NB4 (cell line): ENCODE measurements at regions not wholly inside any gene's neighbourhood (a gene's known extent, or its start where the extent isn't known, plus 50 kb on each side); places are given as distances from the start of the nearest gene placed in this dataset.
"Not testable (repeated sequence)": the region's sequence is repeated elsewhere in the genome, so short reads cannot be mapped to it uniquely, and the experiment has no call there.

Experiments
- DNase-seq: peaks from one replicate; pipeline ENCODE4 v3.0.0; 2010; ENCODE audit warnings: low read depth
- H3K4me3 ChIP-seq: one replicate; pipeline ENCODE4 v1.5.1; 2011; ENCODE audit warnings: mild to moderate bottlenecking, low read depth, low read length, moderate library complexity
- MYC ChIP-seq: IDR thresholded peaks from 2 replicates; pipeline ENCODE4 v1.6.1; 2011; ENCODE audit warnings: low read depth, low read length
- POLR2A ChIP-seq: IDR thresholded peaks from 2 replicates; pipeline ENCODE4 v1.6.1; 2011; ENCODE audit warnings: mild to moderate bottlenecking; ENCODE audit not compliant: insufficient read length; ENCODE audit errors: extremely low read depth
- TF ChIP-seq, protein P1 (sequence below): IDR thresholded peaks from 2 replicates; pipeline ENCODE4 v1.6.1; 2011; ENCODE audit warnings: low read depth, low read length
- TF ChIP-seq, protein P2 (sequence below): IDR thresholded peaks from one replicate; pipeline ENCODE4 v1.5.1; 2012; ENCODE audit warnings: low read depth, low read length

DNA sequence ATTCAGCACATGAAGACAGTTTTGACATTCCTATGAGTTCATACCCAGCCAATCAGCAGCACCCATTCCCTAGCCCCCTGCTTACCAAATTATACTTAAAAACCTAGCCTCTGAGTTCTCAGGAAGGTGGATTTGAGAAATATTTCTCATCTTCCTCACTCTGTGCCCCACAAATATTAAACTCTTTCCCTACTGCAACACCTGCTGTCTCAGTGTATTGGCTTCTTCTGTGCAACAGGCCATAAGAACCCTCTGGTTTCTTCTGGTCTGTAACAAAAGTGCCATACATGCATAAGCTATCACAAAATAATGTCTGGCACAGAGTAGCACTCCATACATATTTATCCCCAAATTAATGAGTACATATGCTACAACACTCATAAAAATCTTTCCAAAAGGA lies 387.4 kb upstream of the CAMK1G start:
- no peak for TF ChIP-seq MYC
- TF ChIP-seq, protein P1, sequence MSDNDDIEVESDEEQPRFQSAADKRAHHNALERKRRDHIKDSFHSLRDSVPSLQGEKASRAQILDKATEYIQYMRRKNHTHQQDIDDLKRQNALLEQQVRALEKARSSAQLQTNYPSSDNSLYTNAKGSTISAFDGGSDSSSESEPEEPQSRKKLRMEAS = no peak
- TF ChIP-seq, protein P2, sequence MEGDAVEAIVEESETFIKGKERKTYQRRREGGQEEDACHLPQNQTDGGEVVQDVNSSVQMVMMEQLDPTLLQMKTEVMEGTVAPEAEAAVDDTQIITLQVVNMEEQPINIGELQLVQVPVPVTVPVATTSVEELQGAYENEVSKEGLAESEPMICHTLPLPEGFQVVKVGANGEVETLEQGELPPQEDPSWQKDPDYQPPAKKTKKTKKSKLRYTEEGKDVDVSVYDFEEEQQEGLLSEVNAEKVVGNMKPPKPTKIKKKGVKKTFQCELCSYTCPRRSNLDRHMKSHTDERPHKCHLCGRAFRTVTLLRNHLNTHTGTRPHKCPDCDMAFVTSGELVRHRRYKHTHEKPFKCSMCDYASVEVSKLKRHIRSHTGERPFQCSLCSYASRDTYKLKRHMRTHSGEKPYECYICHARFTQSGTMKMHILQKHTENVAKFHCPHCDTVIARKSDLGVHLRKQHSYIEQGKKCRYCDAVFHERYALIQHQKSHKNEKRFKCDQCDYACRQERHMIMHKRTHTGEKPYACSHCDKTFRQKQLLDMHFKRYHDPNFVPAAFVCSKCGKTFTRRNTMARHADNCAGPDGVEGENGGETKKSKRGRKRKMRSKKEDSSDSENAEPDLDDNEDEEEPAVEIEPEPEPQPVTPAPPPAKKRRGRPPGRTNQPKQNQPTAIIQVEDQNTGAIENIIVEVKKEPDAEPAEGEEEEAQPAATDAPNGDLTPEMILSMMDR = no peak
- no peak for TF ChIP-seq POLR2A
- no peak overlapping the region for H3K4me3 ChIP-seq
- no peak for DNase-seq

DNA sequence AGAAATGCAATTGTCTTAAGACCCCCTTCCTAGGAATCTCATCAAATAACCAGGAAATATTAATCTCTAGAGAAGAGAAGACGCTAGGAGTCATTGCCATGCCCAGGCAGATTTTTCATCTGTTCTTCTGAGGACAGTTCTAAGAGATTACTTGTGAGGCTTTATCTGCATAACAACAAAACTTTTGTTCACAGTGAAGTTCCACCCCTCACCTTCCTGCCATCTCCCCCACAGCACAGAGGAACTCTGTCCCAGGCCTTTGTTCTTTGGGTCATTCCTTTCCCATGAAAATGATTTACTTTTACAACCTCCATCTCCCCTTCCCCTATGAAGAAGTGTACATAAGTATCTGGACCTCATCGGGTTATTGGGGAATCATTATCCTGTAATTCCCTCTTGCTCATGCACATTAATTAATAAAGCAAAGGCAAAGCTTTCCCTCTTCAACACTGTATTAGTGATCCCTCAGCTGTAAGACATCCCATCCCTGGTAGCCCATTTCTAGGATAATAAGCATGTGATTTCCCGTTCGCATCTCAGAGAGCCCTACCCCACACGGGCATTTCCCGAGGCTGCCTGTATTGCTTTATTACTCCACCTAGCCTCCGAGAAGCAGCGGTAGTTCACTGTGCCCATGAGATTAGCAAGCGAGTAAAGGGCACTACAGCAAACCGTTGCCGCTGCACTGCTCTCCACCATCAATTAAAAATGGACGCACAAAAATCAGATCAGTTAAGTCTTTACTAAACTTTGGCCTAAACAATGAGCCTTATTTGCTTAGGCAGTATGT lies 384.4 kb upstream of the CAMK1G start:
- H3K4me3 ChIP-seq = no peak overlapping the region
- TF ChIP-seq MYC (no peak), POLR2A (no peak)
- TF ChIP-seq, protein P2 = no peak
- TF ChIP-seq, protein P1 = no peak
- DNase-seq = no peak

DNA sequence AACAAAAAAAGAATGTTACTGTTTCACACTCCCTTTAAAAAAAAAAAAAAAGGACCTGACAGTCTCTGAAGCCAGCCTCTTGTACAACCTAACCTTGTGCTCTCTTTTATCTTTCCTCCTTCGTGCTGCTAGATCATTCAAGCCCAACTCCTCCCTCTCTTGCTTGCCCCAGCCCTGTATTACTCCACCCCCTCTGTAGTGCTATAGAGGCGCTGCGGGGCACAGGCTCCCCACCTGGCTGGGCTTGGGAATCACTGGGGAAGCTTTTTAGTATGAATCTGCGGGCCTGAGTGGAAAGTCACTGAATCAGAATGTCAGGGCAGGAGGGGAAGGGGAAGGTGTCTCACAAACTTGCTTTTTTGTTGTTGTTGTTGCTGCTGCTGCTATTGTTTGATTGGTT lies 383.7 kb upstream of the CAMK1G start:
- TF ChIP-seq, protein P2 = no peak
- no peak for DNase-seq
- H3K4me3 ChIP-seq = no peak overlapping the region

DNA sequence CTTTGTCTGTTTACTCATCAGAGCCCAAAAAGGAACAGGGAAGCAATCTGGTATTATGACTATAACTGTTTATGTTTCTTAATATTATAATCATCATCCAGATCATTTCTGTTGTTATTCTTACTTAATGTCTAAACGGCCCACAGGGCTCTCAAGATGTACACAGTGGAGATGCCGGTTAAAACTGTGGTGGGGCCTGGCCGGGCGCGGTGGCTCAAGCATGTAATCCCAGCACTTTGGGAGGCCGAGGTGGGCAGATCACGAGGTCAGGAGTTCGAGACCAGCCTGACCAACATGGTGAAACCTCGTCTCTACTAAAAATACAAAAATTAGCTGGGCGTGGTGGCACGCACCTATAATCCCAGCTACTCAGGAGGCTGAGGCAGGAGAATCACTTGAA lies 381.2 kb upstream of the CAMK1G start:
- H3K4me3 ChIP-seq, DNase-seq: not testable (repeated sequence)

DNA sequence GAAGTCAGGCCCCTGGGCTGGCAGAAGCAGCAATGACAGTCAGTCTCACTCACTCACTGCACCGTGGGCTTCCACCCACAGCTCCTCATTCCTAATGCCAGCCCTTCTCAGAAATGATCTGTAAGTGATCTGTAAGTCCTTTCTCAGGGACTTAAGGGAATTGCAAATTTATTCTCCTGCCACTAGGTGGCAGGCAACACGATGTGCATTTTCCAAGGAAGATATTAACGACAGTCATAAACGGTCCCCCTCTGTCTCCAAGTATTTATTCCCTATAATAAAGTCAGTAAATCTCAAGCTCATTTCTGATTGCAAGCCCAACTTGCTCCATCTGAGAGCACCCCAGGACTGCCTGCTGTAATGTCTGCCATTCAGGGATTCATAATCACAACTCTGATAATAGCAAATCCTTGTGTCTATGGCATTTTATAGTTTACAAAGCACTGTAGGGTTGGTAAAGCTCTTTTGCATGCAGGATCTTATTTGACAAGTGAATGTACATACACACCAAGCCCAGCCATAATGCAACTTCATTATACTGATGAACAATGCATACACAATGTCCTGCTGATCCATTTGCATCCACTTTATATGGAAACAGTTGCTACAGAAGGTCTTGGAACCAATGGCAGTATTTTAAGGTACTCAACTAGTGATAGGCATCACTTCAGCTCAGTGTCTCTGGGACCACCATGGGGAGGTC lies 380.5 kb upstream of the CAMK1G start:
- TF ChIP-seq, protein P1 = no peak
- TF ChIP-seq, protein P2 = peak; percentile 61
- peak; percentile 51 for DNase-seq

DNA sequence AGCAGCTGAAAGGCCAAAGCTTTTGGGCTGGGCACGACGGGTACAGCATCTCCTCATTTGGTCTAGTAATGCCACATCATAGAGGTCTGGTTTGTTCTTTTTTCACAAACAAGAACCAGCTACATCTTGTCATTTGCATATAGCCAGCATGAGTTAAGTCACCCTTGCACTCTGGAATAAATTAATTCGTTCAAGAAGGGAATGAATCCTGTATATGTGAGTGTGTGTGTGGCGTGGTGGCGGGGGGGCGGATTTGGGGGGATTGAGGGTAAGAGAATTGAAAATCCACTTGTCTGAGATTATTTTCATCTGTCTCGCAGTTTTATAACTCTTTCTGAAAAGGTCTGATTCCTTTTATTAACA lies 380.0 kb upstream of the CAMK1G start:
- TF ChIP-seq, protein P1 = no peak
- TF ChIP-seq POLR2A (no peak), MYC (no peak)
- TF ChIP-seq, protein P2 = no peak
- H3K4me3 ChIP-seq = no peak overlapping the region
- no peak for DNase-seq

More for the DNA sequence above, 380.5 kb upstream of the CAMK1G start:
- no peak overlapping the region for H3K4me3 ChIP-seq
